NCI-H2171 (cell line): ENCODE measurements at regions not wholly inside any gene's neighbourhood (a gene's known extent, or its start where the extent isn't known, plus 50 kb on each side); places are given as distances from the start of the nearest gene placed in this dataset.

Experiments used
- DNase-seq: peaks from one replicate; lab custom pipeline; 2025; lab: John Stamatoyannopoulos, UW

DNA sequence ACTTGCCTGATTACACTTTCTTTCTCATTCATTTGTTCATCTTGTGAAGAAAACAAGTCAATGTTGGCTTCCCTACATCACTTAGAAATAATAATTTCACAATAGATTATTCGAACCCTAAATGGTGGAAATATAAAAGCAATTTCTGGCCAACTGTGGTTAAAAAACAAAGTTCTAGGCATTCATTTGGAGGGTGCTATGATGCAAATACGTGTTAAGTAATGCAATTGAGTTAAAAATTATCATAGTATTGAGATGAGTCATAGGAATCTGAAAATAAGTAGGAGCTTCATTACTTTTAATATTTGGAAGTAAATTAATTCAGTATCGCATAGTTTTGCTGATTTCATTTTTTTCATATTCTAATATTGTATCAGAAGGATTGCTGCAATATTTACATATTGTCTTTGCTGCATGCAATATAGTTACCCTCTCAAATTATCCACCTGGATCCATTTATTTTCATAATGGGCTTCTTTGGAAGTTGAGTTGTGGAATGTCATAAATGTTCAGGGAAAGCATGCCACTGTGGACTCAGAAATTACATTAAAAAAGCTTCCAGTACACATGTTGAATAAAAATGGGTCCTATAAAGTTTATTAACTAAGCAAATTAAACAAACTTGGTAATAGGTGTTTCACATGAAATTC, 647.7 kb upstream of the WWC1 start:
- no peak for DNase-seq

- no peak for DNase-seq
These were observed 646.8 kb upstream of the WWC1 start for GRCh38 chr5:167644619-167645018.

- DNase-seq = no peak
These were observed 642.0 kb upstream of the WWC1 start for GRCh38 chr5:167649471-167649870.

DNA sequence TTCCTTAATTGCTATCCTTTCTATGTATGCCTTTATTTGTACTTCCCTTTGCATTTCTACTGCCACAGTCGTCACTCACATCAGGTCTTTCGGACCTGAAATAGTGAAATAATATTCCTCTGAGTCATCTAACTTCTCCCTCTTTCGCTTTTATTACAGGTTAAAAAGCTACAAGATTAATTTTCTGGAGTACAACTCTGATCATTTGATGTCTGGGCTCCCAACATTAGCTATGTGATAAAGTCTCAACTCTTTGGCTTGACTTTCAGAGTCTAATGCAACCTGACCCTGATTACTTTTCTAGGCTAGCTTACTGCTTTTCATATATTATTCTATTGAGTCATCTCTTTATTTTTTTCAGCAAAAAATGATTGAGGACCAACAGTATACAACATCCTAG, 638.8 kb upstream of the WWC1 start:
- DNase-seq = no peak

GRCh38 chr5:167653645-167654106, 637.8 kb upstream of the WWC1 start:
- no peak for DNase-seq

- no peak for DNase-seq
These were observed 634.4 kb upstream of the WWC1 start for GRCh38 chr5:167657016-167657415.

GRCh38 chr5:167658889-167659288, 632.6 kb upstream of the WWC1 start:
- no peak for DNase-seq

- no peak for DNase-seq
These were observed 629.8 kb upstream of the WWC1 start for GRCh38 chr5:167661605-167662004.

DNA sequence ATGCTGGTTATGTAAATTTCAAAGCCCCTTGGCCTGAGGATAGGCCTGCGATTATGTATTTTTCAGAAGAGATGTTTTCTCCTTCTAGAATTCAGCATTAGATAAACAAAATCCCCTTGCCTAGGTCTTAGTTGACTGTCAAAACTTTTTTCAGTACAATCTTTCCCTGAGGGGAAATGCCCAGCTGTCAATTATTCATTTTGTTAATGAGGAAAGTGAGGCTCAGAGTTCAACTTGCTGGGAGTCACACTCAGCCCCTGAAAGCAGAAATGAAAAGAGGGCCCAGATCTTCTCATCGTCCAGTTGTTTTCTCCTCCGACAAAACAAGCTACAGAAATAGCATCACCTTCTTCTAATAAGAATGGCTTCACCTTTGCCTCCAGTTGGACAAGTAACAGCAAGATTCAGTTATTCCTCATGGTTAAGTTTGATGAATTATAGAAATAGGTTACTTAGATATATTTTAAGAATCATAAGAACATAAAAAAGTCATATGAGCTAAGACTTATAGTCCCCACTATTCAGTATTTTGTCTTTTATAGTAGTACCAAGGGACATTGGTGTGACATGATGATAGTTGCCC, 627.1 kb upstream of the WWC1 start:
- no peak for DNase-seq

GRCh38 chr5:167665841-167666375, 625.5 kb upstream of the WWC1 start:
- no peak for DNase-seq

- DNase-seq = no peak
These were observed 620.3 kb upstream of the WWC1 start for GRCh38 chr5:167671176-167671575.

- DNase-seq = no peak
These were observed 617.5 kb upstream of the WWC1 start for GRCh38 chr5:167673942-167674341.

GRCh38 chr5:167678481-167678880, 613.0 kb upstream of the WWC1 start:
- no peak for DNase-seq

DNA sequence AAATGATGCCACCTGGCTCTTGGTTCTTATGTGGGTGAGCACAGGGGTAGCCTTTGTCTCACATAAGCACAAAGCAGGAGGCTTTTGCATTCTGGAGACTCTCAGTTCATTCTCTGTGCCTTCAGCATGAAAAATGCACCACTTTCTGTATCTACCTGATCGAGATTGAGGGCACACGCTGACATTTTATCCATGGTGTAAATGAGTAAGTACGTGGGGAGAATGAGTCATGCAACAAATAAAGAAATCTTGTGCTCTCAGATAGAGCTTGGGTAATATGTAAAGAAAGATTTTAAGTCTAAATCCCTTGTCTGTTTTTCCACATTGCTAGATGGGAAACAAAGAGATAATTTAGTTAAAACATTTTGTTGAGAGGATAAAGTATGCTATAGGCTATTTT, 607.2 kb upstream of the WWC1 start:
- DNase-seq = no peak

- DNase-seq = peak; percentile 57
These were observed 602.9 kb upstream of the WWC1 start for GRCh38 chr5:167688341-167689130.

DNA sequence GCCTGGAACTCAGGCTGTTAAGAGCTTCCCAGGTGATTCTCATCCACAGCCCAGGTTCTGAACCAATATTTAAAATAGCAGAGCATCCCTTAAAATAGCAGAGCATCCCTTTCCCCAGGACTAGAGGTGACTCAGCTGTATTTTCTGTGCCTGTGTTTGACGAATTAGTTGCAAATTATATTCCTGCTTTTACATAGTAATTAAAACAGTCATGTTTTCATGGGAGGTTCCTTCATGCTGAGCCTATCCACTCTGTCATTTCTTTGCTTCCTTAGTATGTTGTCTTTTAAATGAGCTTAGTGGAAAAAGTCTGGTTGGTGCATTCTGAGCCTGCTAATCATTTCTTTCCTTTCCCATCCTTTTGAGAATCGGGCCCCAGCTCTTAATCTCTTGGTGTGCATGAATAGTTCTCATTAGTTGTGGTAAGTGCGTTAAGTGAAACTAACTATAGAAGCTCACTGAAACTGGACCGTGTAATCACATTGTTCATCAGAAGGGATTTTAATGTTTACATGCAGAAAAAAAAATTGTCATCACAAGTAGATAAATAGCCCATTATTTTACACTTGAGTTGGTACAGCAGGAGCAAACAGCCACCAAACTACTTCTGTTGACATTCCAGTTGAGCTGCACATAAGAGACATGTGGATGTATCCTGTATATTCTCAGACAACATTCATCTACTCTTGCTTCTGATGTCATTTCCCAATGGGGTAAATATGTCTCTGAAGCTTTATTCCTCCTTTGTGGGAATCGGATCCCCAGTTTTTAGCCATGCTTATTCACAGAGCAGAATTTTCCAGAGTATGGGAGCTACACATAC, 596.9 kb upstream of the WWC1 start:
- peak; percentile 7 for DNase-seq

GRCh38 chr5:167696558-167697314, 594.7 kb upstream of the WWC1 start:
- no peak for DNase-seq

GRCh38 chr5:167699432-167699831, 592.0 kb upstream of the WWC1 start:
- DNase-seq = no peak

DNA sequence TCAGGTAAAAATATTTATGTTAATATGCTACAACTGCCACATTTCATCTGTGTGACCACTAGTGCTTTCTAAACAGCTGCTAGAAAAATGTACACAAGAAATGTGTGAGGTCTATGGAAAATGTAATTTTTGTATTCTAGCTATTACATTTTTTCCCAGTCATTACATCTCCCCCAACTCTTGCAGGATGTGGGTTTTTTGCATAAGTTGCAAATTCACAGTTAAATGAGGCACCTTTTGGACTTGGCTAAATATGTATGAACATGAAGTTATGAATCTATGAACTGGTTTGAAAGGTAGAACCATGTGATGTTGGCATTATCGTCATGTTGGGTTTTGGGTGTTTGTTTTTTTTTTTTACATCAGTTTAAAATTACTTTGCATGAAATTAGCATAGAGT, 590.4 kb upstream of the WWC1 start:
- no peak for DNase-seq

DNA sequence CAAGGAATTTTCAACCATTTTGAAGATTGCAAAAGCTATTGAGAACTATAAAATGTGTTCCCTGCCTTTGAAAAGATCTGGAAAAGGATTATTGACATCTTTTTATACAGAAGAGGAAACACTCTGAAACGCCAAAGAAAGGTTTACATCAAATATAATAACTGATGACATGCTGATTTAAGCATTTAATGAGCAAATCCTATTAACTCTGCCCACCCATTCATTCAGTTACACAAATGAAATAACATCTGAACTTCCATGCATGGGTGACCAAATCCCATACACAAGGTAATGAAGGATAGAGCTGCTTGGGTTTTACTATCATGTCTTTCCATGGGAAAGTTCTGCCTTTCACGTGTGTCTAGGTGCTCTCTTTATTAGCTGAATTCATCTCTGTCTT, 589.4 kb upstream of the WWC1 start:
- DNase-seq = no peak

- no peak for DNase-seq
These were observed 583.0 kb upstream of the WWC1 start for GRCh38 chr5:167708449-167708848.
